ENCODE measurements at regions not wholly inside any gene's neighbourhood (a gene's known extent, or its start where the extent isn't known, plus 50 kb on each side); places are given as distances from the start of the nearest gene placed in this dataset.
"Not testable (repeated sequence)": the region's sequence is repeated elsewhere in the genome, so short reads cannot be mapped to it uniquely, and the experiment has no call there.

DNA sequence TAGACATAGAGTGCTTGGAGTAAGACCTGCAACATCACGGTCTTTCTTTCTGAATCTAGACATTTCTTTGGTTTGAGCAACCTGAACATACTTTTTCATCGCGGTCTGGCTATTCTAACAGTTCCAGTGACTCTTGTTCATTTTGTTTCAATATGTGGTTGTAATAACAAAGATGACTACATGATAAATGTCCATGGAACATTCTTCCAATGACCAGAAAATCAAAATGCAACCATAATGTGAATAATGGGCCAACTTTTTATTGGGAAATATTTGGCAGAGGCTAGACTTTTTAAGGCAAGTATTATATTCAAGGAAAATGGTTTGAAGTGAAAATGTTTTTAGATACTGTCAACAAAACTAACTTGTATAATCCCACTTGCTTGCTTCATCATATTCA, 282.5 kb downstream of the INHBA start:
- DNase-seq = no peak

DNA sequence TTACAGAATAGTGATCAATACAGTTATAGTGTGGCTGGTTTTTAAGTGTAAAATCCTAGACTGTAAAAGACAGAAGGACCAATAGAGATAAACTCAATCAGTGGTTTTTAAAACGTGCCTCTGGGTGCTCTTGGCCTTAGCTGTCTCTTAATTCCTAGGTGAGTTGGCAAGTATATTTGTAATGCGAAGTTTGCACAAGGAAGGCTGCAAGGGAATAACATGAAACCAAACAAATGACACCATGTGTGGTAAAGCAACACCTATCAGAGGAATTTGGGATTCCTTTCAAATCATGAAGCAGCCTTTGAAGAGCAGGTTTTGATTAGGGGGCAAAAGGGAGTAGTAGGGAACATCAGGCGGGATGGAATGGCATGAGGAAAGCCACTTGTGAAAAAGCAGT, 284.6 kb downstream of the INHBA start:
- DNase-seq = no peak

- DNase-seq = no peak
Measured at GRCh38 chr7:41416208-41416595, 286.7 kb downstream of the INHBA start.

GRCh38 chr7:41415471-41416207, 287.3 kb downstream of the INHBA start:
- no peak for DNase-seq

- DNase-seq = no peak
Measured at GRCh38 chr7:41415051-41415450, 287.8 kb downstream of the INHBA start.

DNA sequence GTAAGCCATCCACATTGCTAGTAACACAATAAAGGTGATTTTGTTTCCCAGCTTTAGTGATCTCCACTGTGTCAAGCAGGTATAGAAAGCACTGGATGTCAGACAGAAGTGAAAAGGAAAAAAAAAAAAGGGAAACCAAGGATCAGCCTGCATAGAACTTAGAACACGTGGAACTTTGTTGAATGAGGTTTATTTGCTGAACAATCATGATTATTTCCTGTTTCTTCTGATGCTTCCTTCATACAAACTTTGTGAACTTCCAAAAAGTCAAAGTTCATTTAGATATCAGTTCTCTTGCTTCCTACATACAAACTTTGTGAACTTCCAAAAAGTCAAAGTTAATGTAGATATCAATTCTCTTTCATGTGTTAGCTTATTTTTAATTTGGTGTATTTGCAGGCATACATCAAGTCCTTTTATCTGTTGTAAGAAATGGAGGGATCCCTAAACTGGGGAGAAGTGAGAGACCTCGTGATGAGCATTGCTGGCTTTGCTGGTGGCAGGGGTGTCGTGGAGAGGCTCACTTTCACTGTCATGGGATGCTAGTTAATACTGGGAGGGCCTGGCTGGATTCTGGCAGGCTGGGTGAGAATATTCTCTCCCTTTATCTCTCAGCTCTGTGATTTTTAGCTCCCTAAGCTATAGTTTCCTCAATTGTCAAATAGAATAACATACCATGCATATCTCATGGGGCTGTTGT, 298.4 kb downstream of the INHBA start:
- peak in 2 of 4 experiments; percentile 9 to 31 for DNase-seq

DNA sequence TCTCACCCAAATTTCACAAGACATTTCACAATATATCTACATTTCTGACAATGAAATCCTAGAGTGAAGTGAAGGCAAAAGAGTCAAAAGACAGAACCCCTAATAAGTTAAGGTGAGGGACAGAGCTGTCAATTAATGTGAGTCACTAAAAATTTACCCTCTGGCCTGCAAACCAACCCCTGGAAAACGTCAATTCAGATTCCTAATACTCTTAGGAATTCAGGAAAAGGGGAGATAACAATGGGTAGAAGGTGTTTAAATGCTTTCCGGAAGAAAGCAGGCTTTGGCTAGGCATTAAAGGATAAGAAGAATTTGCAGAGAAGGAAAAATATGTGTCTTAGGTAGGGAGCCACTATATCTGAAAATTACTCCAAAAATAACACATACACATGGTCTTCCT, 299.6 kb downstream of the INHBA start:
- DNase-seq = no peak

- no peak for DNase-seq
Measured at GRCh38 chr7:41401833-41402232, 301.1 kb downstream of the INHBA start.

DNA sequence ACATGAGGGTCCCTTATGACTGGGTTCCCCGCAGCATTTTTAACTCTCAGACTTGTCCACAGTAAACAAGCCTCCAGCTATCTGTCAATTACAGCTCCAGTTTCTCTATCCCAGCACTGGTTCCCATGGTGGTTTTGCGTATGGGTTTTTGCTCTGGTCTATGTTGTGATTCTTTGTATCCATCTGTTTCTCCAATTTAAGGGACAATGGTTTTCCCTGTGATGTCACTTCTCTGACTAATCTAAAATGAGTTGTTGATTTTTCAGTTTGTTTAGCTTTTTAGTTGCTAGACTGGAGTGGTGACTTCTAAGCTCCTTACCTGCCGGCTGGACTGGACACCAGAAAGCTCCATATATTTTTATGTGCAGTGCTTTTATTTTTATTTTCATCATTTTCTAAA, 303.7 kb downstream of the INHBA start:
- DNase-seq = no peak

GRCh38 chr7:41391818-41392217, 311.1 kb downstream of the INHBA start:
- DNase-seq = no peak

GRCh38 chr7:41388933-41389332, 314.0 kb downstream of the INHBA start:
- DNase-seq = not testable (repeated sequence)

GRCh38 chr7:41385996-41386395, 316.9 kb downstream of the INHBA start:
- no peak for DNase-seq

DNA sequence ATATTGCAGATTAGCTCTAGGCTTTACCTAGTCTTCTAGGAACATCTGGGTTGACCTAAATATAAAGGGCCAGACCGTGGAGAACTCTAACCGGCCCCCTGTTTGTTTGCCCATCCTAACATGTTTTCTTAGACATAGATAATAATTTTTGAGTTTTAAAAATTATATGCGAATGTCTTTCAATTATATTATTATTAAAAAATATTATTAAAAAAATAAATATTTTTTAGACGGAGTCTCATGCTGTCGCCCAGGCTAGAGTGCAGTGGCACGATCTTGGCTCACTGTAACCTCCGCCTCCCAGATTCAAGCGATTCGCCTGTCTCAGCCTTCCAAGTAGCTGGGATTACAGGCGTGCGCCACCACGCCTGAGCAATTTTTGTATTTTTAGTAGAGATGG, 318.5 kb downstream of the INHBA start:
- no peak for DNase-seq

- no peak for DNase-seq
Measured at GRCh38 chr7:41383596-41383995, 319.3 kb downstream of the INHBA start.

DNA sequence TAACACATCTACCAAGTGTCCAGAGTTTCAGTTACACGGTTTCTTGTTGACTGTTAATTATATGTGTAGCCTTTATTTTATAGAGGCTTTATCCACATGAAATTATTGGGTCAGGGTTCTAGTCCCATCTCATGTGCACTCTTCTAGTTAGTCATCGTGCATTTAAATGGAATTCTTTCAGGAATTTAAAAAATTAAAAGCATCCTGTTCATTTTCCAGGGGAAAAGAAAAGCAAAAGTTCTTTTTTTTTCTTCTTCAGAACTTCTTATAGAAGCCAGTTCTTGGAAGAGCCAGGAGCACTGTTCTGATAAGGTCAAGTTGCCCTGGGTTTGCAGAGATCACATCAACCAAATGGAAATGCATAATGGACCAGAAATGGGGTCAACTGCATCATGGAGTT, 324.7 kb downstream of the INHBA start:
- no peak for DNase-seq

DNA sequence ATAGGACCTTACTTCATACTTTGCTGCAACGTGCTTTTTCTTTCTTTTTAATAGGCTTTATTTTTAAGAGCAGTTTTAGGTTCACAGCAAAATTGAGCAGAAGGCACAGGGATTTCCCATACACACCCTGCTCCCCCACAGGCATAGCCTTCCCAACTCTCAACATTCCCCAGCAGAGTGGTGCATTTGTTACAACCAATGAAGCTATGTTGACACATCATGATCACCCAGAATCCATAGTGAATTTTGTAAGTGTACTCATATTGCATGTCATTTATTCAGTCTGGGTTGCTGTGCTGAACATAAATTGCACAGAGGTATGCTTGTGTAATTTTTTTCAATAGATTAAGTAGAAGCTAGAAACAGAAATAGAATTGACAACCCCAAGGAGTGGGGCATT, 327.3 kb downstream of the INHBA start:
- no peak for DNase-seq

GRCh38 chr7:41374150-41374848, 328.6 kb downstream of the INHBA start:
- no peak for DNase-seq

GRCh38 chr7:41367967-41368882, 334.7 kb downstream of the INHBA start:
- no peak for DNase-seq

GRCh38 chr7:41351091-41351490, 351.8 kb downstream of the INHBA start:
- no peak for DNase-seq

DNA sequence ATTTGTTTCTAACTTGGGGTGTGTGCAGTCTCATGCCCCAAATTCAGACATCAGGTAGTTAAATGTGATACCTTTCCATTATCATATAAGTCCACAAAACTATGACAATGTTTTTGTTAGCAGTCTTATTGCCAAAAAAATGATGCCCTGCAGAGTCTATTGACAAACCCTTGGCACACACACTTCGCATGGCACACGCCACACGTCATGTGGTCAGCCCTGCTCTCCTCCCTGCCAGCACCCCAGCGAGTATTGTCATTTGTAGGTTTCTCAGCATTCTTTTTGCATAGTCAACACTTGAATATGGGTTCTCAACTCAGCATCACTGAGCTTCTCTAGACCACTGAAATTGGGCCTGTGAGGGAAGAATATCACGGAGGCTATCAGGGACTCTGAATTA, 356.0 kb downstream of the INHBA start:
- DNase-seq = no peak

- no peak for DNase-seq
Measured at GRCh38 chr7:41339913-41340676, 362.8 kb downstream of the INHBA start.

DNA sequence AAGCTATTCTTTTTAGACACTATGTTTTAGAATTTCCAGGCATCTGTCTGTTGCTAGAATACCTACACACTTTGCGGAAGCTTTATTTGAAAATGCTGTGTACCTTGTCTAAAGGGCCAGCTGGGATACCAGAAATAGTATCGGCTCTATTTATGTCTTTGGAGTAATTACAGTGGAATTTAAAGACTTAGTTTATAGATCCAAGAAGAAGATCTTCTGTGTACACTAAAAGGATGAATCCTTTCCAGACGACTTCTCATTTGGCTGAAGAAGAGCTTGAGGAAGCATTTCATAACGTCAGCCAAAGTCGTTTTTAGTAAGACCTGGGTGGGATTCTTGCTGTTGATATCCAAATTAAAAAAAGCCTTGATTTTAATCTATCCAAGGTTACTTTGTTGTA, 365.9 kb downstream of the INHBA start:
- DNase-seq = no peak
